ENCODE measurements at regions not wholly inside any gene's neighbourhood (a gene's known extent, or its start where the extent isn't known, plus 50 kb on each side); places are given as distances from the start of the nearest gene placed in this dataset.
"Not testable (repeated sequence)": the region's sequence is repeated elsewhere in the genome, so short reads cannot be mapped to it uniquely, and the experiment has no call there.

- Histone ChIP-seq H3F3A (ENCODE audit: insufficient read depth, low read depth) (no peaks in the 10 kb centered on the region), H4K20me1 (ENCODE audit: insufficient read depth) (no peaks in the 10 kb centered on the region), H3K9me3 (ENCODE audit: insufficient read depth, low read depth) (no peaks in the 10 kb centered on the region), H3K9me2 (ENCODE audit: insufficient read depth) (no peaks in the 10 kb centered on the region), H2AFZ (no peak overlapping the region), H3K27ac (no peak overlapping the region), H3K36me3 (ENCODE audit: low read depth) (no peaks in the 10 kb centered on the region), H3K27me3 (ENCODE audit: insufficient read depth, low read depth) (no peaks in the 10 kb centered on the region), H3K4me2 (no peak overlapping the region), H3K4me1 (replicated peaks; ENCODE audit: insufficient read depth) (no peaks in the 10 kb centered on the region), H3K4me3 (no peak overlapping the region), H3K79me2 (ENCODE audit: low read depth) (no peaks in the 10 kb centered on the region)
- TF ChIP-seq EZH2 (IDR thresholded peaks at IDR 0.05; ENCODE audit: low read depth) (no peak), CTCF (conservative IDR thresholded peaks at IDR 0.05) (no peak)
- intact Hi-C loops (cut with micrococcal nuclease; ENCODE audit: unreplicated experiment), result no loop called here
- POLR2A ChIA-PET (ENCODE audit: unreplicated experiment), result no interaction called here
- BruUV-seq (replicated peaks), result no TSS peak
- no peak for DNase-seq
- CTCF ChIA-PET, result no interaction called here
Measured at GRCh38 chr16:85449191-85449884, 163.8 kb upstream of the GSE1 start.

GRCh38 chr16:85449885-85450245 lies 163.3 kb upstream of the GSE1 start:
- POLR2A ChIA-PET (ENCODE audit: unreplicated experiment), result no interaction called here
- Histone ChIP-seq H3K36me3 (ENCODE audit: low read depth) (no peaks in the 10 kb centered on the region), H3K79me2 (ENCODE audit: low read depth) (no peaks in the 10 kb centered on the region), H3F3A (ENCODE audit: insufficient read depth, low read depth) (no peaks in the 10 kb centered on the region), H3K4me1 (replicated peaks; ENCODE audit: insufficient read depth) (no peaks in the 10 kb centered on the region), H3K27me3 (ENCODE audit: insufficient read depth, low read depth) (no peaks in the 10 kb centered on the region), H2AFZ (no peak overlapping the region), H3K4me3 (no peak overlapping the region), H3K9me2 (ENCODE audit: insufficient read depth) (no peaks in the 10 kb centered on the region), H3K9me3 (ENCODE audit: insufficient read depth, low read depth) (no peaks in the 10 kb centered on the region), H3K4me2 (no peak overlapping the region), H4K20me1 (ENCODE audit: insufficient read depth) (no peaks in the 10 kb centered on the region), H3K27ac (no peak overlapping the region)
- CTCF ChIA-PET, result no interaction called here
- DNase-seq, result no peak
- no TSS peak for BruUV-seq (replicated peaks)
- TF ChIP-seq CTCF (conservative IDR thresholded peaks at IDR 0.05), result no peak
- intact Hi-C loops (cut with micrococcal nuclease; ENCODE audit: unreplicated experiment), result no loop called here

GRCh38 chr16:85451142-85451541 lies 162.0 kb upstream of the GSE1 start:
- BruUV-seq (replicated peaks); H3K79me2 ChIP-seq (ENCODE audit: low read depth); POLR2A ChIA-PET (ENCODE audit: unreplicated experiment); H3K4me2 ChIP-seq; H3K4me3 ChIP-seq; H4K20me1 ChIP-seq (ENCODE audit: insufficient read depth); H3K9me3 ChIP-seq (ENCODE audit: insufficient read depth, low read depth); H3K27me3 ChIP-seq (ENCODE audit: insufficient read depth, low read depth); H3K9me2 ChIP-seq (ENCODE audit: insufficient read depth); H3K36me3 ChIP-seq (ENCODE audit: low read depth); H2AFZ ChIP-seq; H3K27ac ChIP-seq; H3K4me1 ChIP-seq (replicated peaks; ENCODE audit: insufficient read depth); H3F3A ChIP-seq (ENCODE audit: insufficient read depth, low read depth); intact Hi-C loops (cut with micrococcal nuclease; ENCODE audit: unreplicated experiment); DNase-seq: not testable (repeated sequence)
- CTCF ChIA-PET, result interaction anchor here (0.6 kb wide), 1 partner anchor 84 kb away, joined by 15 read pairs; no protein-coding TSS in a partner anchor

All from PC-9 (cell line).